ENCODE measurements at regions not wholly inside any gene's neighbourhood (a gene's known extent, or its start where the extent isn't known, plus 50 kb on each side); places are given as distances from the start of the nearest gene placed in this dataset.

DNA sequence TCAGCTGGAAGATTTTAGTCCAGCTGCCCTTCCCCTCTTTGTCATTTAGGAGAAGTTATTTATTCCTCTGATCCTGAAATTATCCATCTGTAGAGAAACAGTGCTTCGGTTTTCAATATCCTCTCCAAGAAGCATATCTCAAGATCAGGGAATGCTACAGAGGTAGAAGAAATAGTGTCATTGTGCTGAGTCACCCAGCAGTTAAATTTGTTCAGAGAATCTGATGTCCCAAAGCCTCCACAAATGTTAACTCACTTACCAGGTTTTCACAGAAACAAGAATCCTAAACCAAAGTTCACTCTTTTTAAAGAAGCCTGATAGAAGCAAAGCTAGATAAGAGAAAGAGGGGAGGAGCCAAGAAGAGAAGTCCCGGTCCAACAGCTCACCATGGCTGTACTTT lies 480.7 kb upstream of the GYPC start:
- Histone ChIP-seq H3K4me1 (ENCODE audit: control insufficient read depth in 1 of 2, insufficient read depth in 2 of 2, low read length in 2 of 2) (no peaks in the 10 kb centered on the region), H3K4me3 (ENCODE audit: low read depth in 1 of 2, low read length in 2 of 2) (no peak overlapping the region), H3K36me3 (ENCODE audit: control insufficient read depth in 1 of 2, insufficient read depth in 2 of 2, low read length in 2 of 2) (no peaks in the 10 kb centered on the region), H3K9ac (ENCODE audit: low read depth in 1 of 2, low read length in 2 of 2) (no peak overlapping the region), H3K27ac (ENCODE audit: low read depth, low read length) (no peak overlapping the region), H3K9me3 (ENCODE audit: control insufficient read depth in 1 of 2, low read length in 2 of 2) (no peaks in the 10 kb centered on the region), H3K27me3 (ENCODE audit: control insufficient read depth in 1 of 2, insufficient read depth in 2 of 2, low read length in 2 of 2) (no peaks in the 10 kb centered on the region)

DNA sequence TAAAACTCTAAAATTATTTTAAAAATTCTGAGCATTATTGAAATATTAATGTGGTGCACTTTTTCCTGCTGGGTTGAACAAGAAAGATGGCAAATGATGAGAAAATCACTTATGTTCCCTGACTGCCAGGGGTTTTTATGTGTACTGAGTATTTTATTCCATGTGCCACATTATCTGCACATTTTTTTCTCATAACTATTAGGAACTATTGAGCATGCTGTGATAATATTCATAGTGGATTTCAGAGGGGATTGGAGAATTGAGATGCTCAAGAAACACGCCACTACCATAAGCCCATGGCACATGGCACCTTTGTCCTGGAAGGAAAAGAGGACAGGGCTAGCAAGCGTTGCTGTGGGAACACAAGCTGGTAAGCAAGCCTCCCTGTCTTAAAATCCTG lies 478.5 kb upstream of the GYPC start:
- Histone ChIP-seq H3K9me3 (ENCODE audit: control insufficient read depth in 1 of 2, low read length in 2 of 2) (no peaks in the 10 kb centered on the region), H3K36me3 (ENCODE audit: control insufficient read depth in 1 of 2, insufficient read depth in 2 of 2, low read length in 2 of 2) (no peaks in the 10 kb centered on the region), H3K27ac (ENCODE audit: low read depth, low read length) (no peak overlapping the region), H3K27me3 (ENCODE audit: control insufficient read depth in 1 of 2, insufficient read depth in 2 of 2, low read length in 2 of 2) (no peaks in the 10 kb centered on the region), H3K4me3 (ENCODE audit: low read depth in 1 of 2, low read length in 2 of 2) (no peak overlapping the region), H3K9ac (ENCODE audit: low read depth in 1 of 2, low read length in 2 of 2) (no peak overlapping the region), H3K4me1 (ENCODE audit: control insufficient read depth in 1 of 2, insufficient read depth in 2 of 2, low read length in 2 of 2) (no peaks in the 10 kb centered on the region)

- Histone ChIP-seq H3K9ac (ENCODE audit: low read depth in 1 of 2, low read length in 2 of 2) (no peak overlapping the region), H3K27me3 (ENCODE audit: control insufficient read depth in 1 of 2, insufficient read depth in 2 of 2, low read length in 2 of 2) (no peaks in the 10 kb centered on the region), H3K4me3 (ENCODE audit: low read depth in 1 of 2, low read length in 2 of 2) (no peak overlapping the region), H3K27ac (ENCODE audit: low read depth, low read length) (no peak overlapping the region), H3K36me3 (ENCODE audit: control insufficient read depth in 1 of 2, insufficient read depth in 2 of 2, low read length in 2 of 2) (no peaks in the 10 kb centered on the region), H3K4me1 (ENCODE audit: control insufficient read depth in 1 of 2, insufficient read depth in 2 of 2, low read length in 2 of 2) (no peaks in the 10 kb centered on the region), H3K9me3 (ENCODE audit: control insufficient read depth in 1 of 2, low read length in 2 of 2) (no peaks in the 10 kb centered on the region)
Observed at GRCh38 chr2:126187668-126188067, 468.3 kb upstream of the GYPC start.

DNA sequence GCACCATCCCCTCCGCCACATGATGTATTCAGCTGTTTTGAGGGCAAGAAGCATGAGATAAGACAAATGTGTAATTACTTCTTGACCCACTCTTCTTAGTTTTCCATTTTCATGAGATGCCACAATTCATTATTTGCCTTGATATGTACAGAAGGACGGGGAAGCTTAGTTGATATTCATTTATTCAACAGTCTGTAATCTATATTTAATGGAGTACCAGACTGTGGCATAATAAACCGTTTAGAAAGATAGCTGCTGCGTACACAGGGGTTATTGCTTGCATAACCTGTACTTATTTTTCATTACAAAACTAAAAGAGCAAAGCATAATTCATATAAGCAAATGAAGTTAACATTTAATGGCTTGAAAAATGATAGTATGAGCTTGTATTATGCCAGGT lies 466.4 kb upstream of the GYPC start:
- Histone ChIP-seq H3K9ac (ENCODE audit: low read depth in 1 of 2, low read length in 2 of 2) (no peak overlapping the region), H3K36me3 (ENCODE audit: control insufficient read depth in 1 of 2, insufficient read depth in 2 of 2, low read length in 2 of 2) (no peaks in the 10 kb centered on the region), H3K27ac (ENCODE audit: low read depth, low read length) (no peak overlapping the region), H3K9me3 (ENCODE audit: control insufficient read depth in 1 of 2, low read length in 2 of 2) (no peaks in the 10 kb centered on the region), H3K4me3 (ENCODE audit: low read depth in 1 of 2, low read length in 2 of 2) (no peak overlapping the region), H3K4me1 (ENCODE audit: control insufficient read depth in 1 of 2, insufficient read depth in 2 of 2, low read length in 2 of 2) (no peaks in the 10 kb centered on the region), H3K27me3 (ENCODE audit: control insufficient read depth in 1 of 2, insufficient read depth in 2 of 2, low read length in 2 of 2) (no peaks in the 10 kb centered on the region)

- Histone ChIP-seq H3K4me1 (ENCODE audit: control insufficient read depth in 1 of 2, insufficient read depth in 2 of 2, low read length in 2 of 2) (no peaks in the 10 kb centered on the region), H3K27me3 (ENCODE audit: control insufficient read depth in 1 of 2, insufficient read depth in 2 of 2, low read length in 2 of 2) (no peaks in the 10 kb centered on the region), H3K36me3 (ENCODE audit: control insufficient read depth in 1 of 2, insufficient read depth in 2 of 2, low read length in 2 of 2) (no peaks in the 10 kb centered on the region), H3K9me3 (ENCODE audit: control insufficient read depth in 1 of 2, low read length in 2 of 2) (no peaks in the 10 kb centered on the region), H3K4me3 (ENCODE audit: low read depth in 1 of 2, low read length in 2 of 2) (no peak overlapping the region), H3K9ac (ENCODE audit: low read depth in 1 of 2, low read length in 2 of 2) (no peak overlapping the region), H3K27ac (ENCODE audit: low read depth, low read length) (no peak overlapping the region)
Observed at GRCh38 chr2:126200538-126200937, 455.4 kb upstream of the GYPC start.

DNA sequence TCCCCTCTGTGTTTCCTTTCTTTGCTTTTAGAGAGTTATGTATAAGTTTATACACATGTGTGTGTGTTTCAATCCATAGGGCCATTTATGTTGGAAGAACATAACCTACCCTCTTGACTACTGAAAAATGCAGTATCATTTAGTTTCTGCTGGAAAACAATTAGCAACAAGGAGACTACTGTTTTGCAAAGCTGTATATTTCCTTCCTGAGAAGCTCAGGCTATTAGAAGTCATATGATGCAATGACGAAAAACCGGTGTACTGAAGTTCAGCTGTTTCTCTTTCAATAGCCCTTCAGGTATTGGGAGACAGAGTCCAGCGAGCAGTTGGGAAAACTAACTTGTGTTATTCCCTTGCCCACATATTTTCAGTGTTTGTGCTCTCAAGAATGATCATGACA lies 447.7 kb upstream of the GYPC start:
- Histone ChIP-seq H3K36me3 (ENCODE audit: control insufficient read depth in 1 of 2, insufficient read depth in 2 of 2, low read length in 2 of 2) (no peaks in the 10 kb centered on the region), H3K9ac (ENCODE audit: low read depth in 1 of 2, low read length in 2 of 2) (no peak overlapping the region), H3K9me3 (ENCODE audit: control insufficient read depth in 1 of 2, low read length in 2 of 2) (no peaks in the 10 kb centered on the region), H3K27ac (ENCODE audit: low read depth, low read length) (no peak overlapping the region), H3K4me3 (ENCODE audit: low read depth in 1 of 2, low read length in 2 of 2) (no peak overlapping the region), H3K4me1 (ENCODE audit: control insufficient read depth in 1 of 2, insufficient read depth in 2 of 2, low read length in 2 of 2) (no peaks in the 10 kb centered on the region), H3K27me3 (ENCODE audit: control insufficient read depth in 1 of 2, insufficient read depth in 2 of 2, low read length in 2 of 2) (no peaks in the 10 kb centered on the region)

- no peaks in the 10 kb centered on the region for H3K4me1 ChIP-seq (ENCODE audit: control insufficient read depth in 1 of 2, insufficient read depth in 2 of 2, low read length in 2 of 2)
- no peaks in the 10 kb centered on the region for H3K36me3 ChIP-seq (ENCODE audit: control insufficient read depth in 1 of 2, insufficient read depth in 2 of 2, low read length in 2 of 2)
- H3K27me3 ChIP-seq (ENCODE audit: control insufficient read depth in 1 of 2, insufficient read depth in 2 of 2, low read length in 2 of 2), result no peaks in the 10 kb centered on the region
- H3K27ac ChIP-seq (ENCODE audit: low read depth, low read length), result no peak overlapping the region
- H3K4me3 ChIP-seq (ENCODE audit: low read depth in 1 of 2, low read length in 2 of 2), result no peak overlapping the region
- H3K9me3 ChIP-seq (ENCODE audit: control insufficient read depth in 1 of 2, low read length in 2 of 2), result no peaks in the 10 kb centered on the region
- H3K9ac ChIP-seq (ENCODE audit: low read depth in 1 of 2, low read length in 2 of 2), result no peak overlapping the region
Observed at GRCh38 chr2:126212735-126213134, 443.2 kb upstream of the GYPC start.

DNA sequence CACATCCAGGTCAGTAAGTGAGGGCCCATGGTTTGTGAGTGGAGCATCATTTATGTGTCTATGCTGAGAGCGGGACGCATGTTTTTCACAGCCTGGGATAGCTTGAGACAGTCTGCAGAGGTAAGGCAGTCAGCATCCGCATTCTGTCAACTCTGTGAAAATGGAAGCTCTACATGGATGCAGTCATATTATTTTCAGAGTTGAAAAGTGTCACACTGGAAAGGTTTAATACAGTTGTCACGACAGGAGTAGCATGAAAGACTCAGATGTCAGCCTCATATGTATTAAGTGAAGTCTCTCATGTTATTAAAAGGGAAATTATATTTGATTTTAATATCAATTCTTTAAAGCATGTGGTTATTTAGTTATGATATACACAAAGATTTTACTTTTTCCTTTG lies 436.9 kb upstream of the GYPC start:
- Histone ChIP-seq H3K27me3 (ENCODE audit: control insufficient read depth in 1 of 2, insufficient read depth in 2 of 2, low read length in 2 of 2) (no peaks in the 10 kb centered on the region), H3K36me3 (ENCODE audit: control insufficient read depth in 1 of 2, insufficient read depth in 2 of 2, low read length in 2 of 2) (no peaks in the 10 kb centered on the region), H3K4me3 (ENCODE audit: low read depth in 1 of 2, low read length in 2 of 2) (no peak overlapping the region), H3K4me1 (ENCODE audit: control insufficient read depth in 1 of 2, insufficient read depth in 2 of 2, low read length in 2 of 2) (no peaks in the 10 kb centered on the region), H3K27ac (ENCODE audit: low read depth, low read length) (no peak overlapping the region), H3K9me3 (ENCODE audit: control insufficient read depth in 1 of 2, low read length in 2 of 2) (no peaks in the 10 kb centered on the region), H3K9ac (ENCODE audit: low read depth in 1 of 2, low read length in 2 of 2) (no peak overlapping the region)

GRCh38 chr2:126220331-126220730 lies 435.6 kb upstream of the GYPC start:
- H3K27me3 ChIP-seq (ENCODE audit: control insufficient read depth in 1 of 2, insufficient read depth in 2 of 2, low read length in 2 of 2), result no peaks in the 10 kb centered on the region
- H3K36me3 ChIP-seq (ENCODE audit: control insufficient read depth in 1 of 2, insufficient read depth in 2 of 2, low read length in 2 of 2), result no peaks in the 10 kb centered on the region
- H3K4me1 ChIP-seq (ENCODE audit: control insufficient read depth in 1 of 2, insufficient read depth in 2 of 2, low read length in 2 of 2), result no peaks in the 10 kb centered on the region
- H3K9me3 ChIP-seq (ENCODE audit: control insufficient read depth in 1 of 2, low read length in 2 of 2), result no peaks in the 10 kb centered on the region
- no peak overlapping the region for H3K27ac ChIP-seq (ENCODE audit: low read depth, low read length)
- H3K4me3 ChIP-seq (ENCODE audit: low read depth in 1 of 2, low read length in 2 of 2), result no peak overlapping the region
- H3K9ac ChIP-seq (ENCODE audit: low read depth in 1 of 2, low read length in 2 of 2), result no peak overlapping the region

DNA sequence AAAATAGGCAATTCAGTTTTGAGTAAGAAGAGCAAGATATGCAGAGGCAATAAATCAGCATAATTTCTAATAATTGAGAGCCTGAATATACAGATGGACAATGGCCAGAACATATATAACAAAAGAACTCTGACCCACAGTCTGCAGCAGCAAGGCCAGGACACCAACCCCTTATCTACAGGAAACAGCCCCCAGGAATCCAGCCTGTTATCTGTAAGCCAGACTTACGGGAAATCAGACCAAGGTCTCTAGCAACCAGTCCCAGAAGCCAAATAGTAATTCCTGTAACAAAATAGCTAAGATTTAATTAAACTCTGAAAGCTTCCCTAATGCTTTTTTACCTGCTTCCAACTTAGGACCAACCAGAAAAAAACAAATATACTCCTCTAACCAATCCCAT lies 434.5 kb upstream of the GYPC start:
- H3K9ac ChIP-seq (ENCODE audit: low read depth in 1 of 2, low read length in 2 of 2), result no peak overlapping the region
- H3K4me1 ChIP-seq (ENCODE audit: control insufficient read depth in 1 of 2, insufficient read depth in 2 of 2, low read length in 2 of 2), result no peaks in the 10 kb centered on the region
- no peak overlapping the region for H3K27ac ChIP-seq (ENCODE audit: low read depth, low read length)
- H3K36me3 ChIP-seq (ENCODE audit: control insufficient read depth in 1 of 2, insufficient read depth in 2 of 2, low read length in 2 of 2), result no peaks in the 10 kb centered on the region
- no peaks in the 10 kb centered on the region for H3K27me3 ChIP-seq (ENCODE audit: control insufficient read depth in 1 of 2, insufficient read depth in 2 of 2, low read length in 2 of 2)
- no peaks in the 10 kb centered on the region for H3K9me3 ChIP-seq (ENCODE audit: control insufficient read depth in 1 of 2, low read length in 2 of 2)
- H3K4me3 ChIP-seq (ENCODE audit: low read depth in 1 of 2, low read length in 2 of 2), result no peak overlapping the region

- H3K36me3 ChIP-seq (ENCODE audit: control insufficient read depth in 1 of 2, insufficient read depth in 2 of 2, low read length in 2 of 2), result no peaks in the 10 kb centered on the region
- H3K27ac ChIP-seq (ENCODE audit: low read depth, low read length), result no peak overlapping the region
- no peak overlapping the region for H3K9ac ChIP-seq (ENCODE audit: low read depth in 1 of 2, low read length in 2 of 2)
- no peaks in the 10 kb centered on the region for H3K27me3 ChIP-seq (ENCODE audit: control insufficient read depth in 1 of 2, insufficient read depth in 2 of 2, low read length in 2 of 2)
- H3K9me3 ChIP-seq (ENCODE audit: control insufficient read depth in 1 of 2, low read length in 2 of 2), result no peaks in the 10 kb centered on the region
- H3K4me3 ChIP-seq (ENCODE audit: low read depth in 1 of 2, low read length in 2 of 2), result no peak overlapping the region
- no peaks in the 10 kb centered on the region for H3K4me1 ChIP-seq (ENCODE audit: control insufficient read depth in 1 of 2, insufficient read depth in 2 of 2, low read length in 2 of 2)
Observed at GRCh38 chr2:126222278-126222677, 433.7 kb upstream of the GYPC start.
